Limb (tissue), 2 donors: ENCODE measurements at regions not wholly inside any gene's neighbourhood (a gene's known extent, or its start where the extent isn't known, plus 50 kb on each side); places are given as distances from the start of the nearest gene placed in this dataset.

Source experiments
- DNase-seq, 2 donors: peaks; one replicate each; pipeline ENCODE4 v3.0.0-alpha.2; 2016; ENCODE audit errors: extremely low spot score in 2 of 2

- no peak for DNase-seq
These were observed 152.4 kb downstream of the TOMM20 start for GRCh38 chr1:234975941-234976860.

DNA sequence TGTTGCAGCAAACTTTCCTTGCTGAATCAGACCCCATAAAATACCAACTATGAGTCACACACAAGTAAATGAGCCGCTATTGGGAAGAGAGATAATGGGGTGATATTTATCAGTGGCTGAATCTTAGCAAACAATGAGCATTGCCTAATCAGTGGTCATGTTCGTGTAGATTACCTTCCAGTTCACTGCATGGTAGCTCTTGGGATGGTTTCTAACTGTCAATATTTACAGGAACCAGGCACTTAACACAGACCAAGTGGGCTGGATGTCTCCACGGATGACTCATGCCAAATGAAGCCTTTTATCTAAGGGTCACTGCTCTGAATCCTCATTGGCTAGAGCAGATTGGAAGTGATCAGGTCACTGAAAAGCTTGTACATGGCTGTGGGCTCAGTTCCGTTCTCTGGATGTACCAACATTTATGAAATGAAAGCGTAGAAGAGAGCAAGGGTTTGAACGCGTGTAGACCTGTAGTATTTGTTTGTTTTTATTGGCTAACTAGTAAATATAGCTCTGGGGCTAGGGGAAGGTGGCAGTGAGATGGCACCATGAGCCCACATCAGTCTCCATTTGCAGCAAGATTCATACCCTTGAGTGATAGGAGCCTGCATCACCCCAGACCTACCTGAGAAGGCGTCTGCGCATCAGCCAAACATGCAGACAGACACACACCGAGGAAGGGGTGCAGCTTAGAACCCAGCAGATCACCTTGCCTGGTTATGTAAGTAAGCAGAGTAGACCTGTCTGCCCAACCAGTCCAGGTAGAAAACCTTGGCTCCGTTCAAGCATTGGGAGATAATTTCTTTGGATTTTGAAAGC is 153.3 kb downstream of the TOMM20 start:
- no peak for DNase-seq

- DNase-seq = no peak
These were observed 155.0 kb downstream of the TOMM20 start for GRCh38 chr1:234973426-234974250.

DNA sequence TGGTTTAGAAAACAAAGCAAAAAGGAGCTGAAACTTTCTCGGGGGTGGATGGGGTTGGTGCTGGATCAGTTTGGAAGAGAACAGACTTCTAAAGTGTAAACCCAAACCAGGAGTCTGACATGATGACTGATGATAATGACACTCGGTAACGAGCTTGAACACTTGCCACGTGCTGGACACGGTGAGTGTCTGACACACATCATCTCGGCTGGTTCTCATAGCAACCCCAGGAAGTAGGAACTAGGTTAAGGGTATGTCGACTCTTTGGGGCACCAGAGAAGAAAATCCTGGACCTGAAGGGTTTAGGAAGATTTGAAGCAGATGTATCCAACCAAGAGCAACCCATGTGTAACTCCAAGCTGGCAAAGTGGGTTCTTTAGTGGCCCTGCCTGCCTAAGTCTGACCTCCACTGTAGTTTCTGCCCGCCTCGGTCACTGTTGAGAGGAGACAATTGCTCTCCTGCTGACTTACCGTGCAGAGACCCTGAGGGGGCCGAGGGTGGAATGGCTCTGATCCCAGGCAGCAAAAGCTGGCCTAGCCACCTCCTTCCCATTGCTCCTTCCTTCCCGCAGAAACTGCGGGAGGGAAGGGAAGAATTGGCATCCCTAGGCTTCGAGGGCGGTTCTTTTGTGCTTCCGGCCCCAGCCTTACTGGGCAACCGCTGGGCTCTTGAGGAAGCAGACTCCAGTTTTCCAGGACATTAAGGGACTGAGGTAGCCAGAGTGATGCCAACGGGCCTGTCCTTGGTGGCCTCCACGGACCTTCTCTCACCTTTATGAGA is 156.0 kb downstream of the TOMM20 start:
- no peak for DNase-seq

GRCh38 chr1:234971586-234972297 is 156.9 kb downstream of the TOMM20 start:
- no peak for DNase-seq

GRCh38 chr1:234970731-234971476 is 157.7 kb downstream of the TOMM20 start:
- peak; percentile 88 to 94 for DNase-seq

GRCh38 chr1:234970401-234970730 is 158.3 kb downstream of the TOMM20 start:
- peak in 1 of 2 donors; percentile 88 for DNase-seq

GRCh38 chr1:234969581-234970400 is 158.8 kb downstream of the TOMM20 start:
- DNase-seq = peak; percentile 82 to 88

DNA sequence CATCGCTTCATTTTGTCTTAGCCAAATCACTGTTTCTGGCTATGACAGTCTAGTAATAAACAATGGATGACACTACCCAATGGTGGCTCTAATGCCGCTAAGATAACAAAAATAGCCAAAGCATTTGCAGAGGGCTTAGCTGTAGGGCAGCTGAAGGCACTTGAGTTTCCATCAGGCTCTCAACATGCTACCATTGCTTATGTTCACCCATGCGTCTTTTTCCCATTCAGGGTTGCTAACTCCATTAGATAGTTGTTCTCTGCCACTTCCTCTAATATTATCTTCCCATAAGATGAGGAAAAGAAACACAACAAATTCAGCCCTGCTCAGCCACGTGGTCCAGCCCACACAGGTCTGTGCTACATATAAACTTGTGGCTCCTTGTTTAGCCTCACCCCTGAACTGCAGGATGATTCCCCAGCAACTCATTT is 159.6 kb downstream of the TOMM20 start:
- DNase-seq = peak in 1 of 2 donors; percentile 11

DNA sequence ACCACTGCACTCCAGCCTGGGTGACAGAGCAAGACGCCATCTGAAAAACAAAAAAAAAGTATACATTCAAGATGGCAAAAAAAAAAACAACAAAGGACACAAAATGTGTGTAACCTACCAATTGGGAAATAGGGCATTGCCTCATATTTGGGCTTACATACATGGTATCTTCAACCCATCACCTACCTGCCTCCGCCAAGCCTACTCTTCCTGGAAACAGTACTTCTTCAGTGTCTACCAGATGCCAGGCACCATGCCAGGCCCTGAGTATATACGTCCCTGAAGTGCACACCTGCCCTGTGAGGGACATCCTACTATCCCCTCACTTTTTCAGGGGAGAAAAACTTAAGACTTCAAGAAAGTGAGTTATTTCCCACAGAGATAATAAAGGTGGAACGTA is 160.2 kb downstream of the TOMM20 start:
- DNase-seq = no peak

- DNase-seq = no peak
These were observed 161.5 kb downstream of the TOMM20 start for GRCh38 chr1:234967121-234967520.

- DNase-seq = no peak
These were observed 163.5 kb downstream of the TOMM20 start for GRCh38 chr1:234965111-234965510.

DNA sequence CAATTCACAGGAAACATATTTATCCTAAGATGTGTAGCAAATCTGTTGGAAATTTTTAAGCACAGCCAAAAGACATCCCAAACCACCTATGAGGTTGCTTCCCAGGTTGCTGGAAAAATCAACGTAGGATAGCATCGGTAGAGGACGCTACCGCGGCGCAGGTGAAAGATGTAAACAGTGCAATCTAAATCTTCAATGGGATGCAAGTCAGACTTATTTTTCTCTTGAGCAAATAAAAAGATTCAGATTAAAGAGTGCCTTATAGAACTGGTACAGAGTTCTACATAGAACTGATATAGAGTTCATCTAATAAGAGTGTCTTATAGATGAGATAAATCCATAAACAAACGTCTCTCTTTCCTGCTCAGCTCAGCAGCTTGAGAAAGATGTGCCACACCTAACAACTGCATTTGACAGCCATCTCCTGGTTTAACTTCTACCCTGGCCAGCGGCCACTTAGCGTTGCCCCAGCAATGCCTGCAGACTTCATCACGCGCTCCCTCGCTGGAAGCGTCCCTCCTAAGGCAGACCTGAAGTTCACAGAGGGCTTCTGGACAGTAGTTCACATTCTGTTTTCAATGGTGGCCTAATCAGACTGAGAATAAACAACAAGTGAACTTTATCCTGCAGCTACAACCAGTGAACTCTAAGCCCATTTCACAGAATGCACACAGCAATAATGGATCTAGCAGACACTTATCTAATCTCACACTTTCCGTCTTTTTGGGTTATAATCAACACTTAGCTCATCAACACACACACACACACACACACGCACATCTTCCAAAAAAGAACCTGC is 164.5 kb downstream of the TOMM20 start:
- no peak for DNase-seq

GRCh38 chr1:234963180-234963903 is 165.3 kb downstream of the TOMM20 start:
- peak; percentile 40 to 66 for DNase-seq

GRCh38 chr1:234962340-234962989 is 166.2 kb downstream of the TOMM20 start:
- peak; percentile 66 to 72 for DNase-seq
